Uterus (tissue), 3 donors: ENCODE measurements at regions not wholly inside any gene's neighbourhood (a gene's known extent, or its start where the extent isn't known, plus 50 kb on each side); places are given as distances from the start of the nearest gene placed in this dataset.

ENCODE experiments used
- DNase-seq, 2 donors: peaks; one replicate each; pipeline ENCODE4 v3.0.0-alpha.2; 2019 to 2020
- H3K27ac ChIP-seq, 2 donors: fragments of 200-600 bp; sonication (generic); 1 replicate in 1 of 2; 2 replicates in 1 of 2; pipeline ENCODE4 v1.5.1; 2016 to 2018
- H3K27me3 ChIP-seq, 2 donors: fragments of 200-600 bp; sonication (generic); one replicate each; pipeline ENCODE4 v1.5.1; 2018 to 2019; ENCODE audit warnings: control low read depth in 1 of 2
- H3K36me3 ChIP-seq, 2 donors: fragments of 200-600 bp; sonication (generic); one replicate each; pipeline ENCODE4 v1.5.1; 2019; ENCODE audit warnings: control low read depth in 1 of 2
- H3K4me1 ChIP-seq, 2 donors: fragments of 200-600 bp; sonication (generic); one replicate each; pipeline ENCODE4 v1.5.1; 2018 to 2019; ENCODE audit warnings: control low read depth in 1 of 2
- H3K4me3 ChIP-seq, 2 donors: fragments of 200-600 bp; sonication (generic); 1 replicate in 1 of 2; 2 replicates in 1 of 2; pipeline ENCODE4 v1.5.1; 2018 to 2019; ENCODE audit warnings: mild to moderate bottlenecking in 1 of 2
- H3K9me3 ChIP-seq, 2 donors: fragments of 200-600 bp; sonication (generic); one replicate each; pipeline ENCODE4 v1.5.1; 2019; ENCODE audit warnings: control low read depth in 1 of 2
- POLR2A ChIP-seq, 2 donors: fragments of 450-650 bp; IDR thresholded peaks; one replicate each; pipeline ENCODE4 v1.6.1; 2016; ENCODE audit warnings: antibody characterized with exemption in 2 of 2, mild to moderate bottlenecking in 1 of 2, moderate library complexity in 1 of 2
- intact Hi-C: fragments of 100-400 bp; cut with DNase I; formaldehyde crosslinking; loops from one replicate; pipeline ENCODE4 v1.15.1; 2023; ENCODE audit warnings: low total_unique reads
- TF ChIP-seq, protein P1 (sequence below), 4 experiments: fragments of 200-600 bp in 2 of 4; fragments of 450-650 bp in 2 of 4; sonication (generic) in 2 of 4; IDR thresholded peaks; one replicate each; pipeline ENCODE4 v1.5.1; 2016 to 2019; ENCODE audit warnings: antibody characterized with exemption in 4 of 4, mild to moderate bottlenecking in 2 of 4, moderate library complexity in 1 of 4
- donor health status: DM: yes; HTN: yes; CAD: no.

DNA sequence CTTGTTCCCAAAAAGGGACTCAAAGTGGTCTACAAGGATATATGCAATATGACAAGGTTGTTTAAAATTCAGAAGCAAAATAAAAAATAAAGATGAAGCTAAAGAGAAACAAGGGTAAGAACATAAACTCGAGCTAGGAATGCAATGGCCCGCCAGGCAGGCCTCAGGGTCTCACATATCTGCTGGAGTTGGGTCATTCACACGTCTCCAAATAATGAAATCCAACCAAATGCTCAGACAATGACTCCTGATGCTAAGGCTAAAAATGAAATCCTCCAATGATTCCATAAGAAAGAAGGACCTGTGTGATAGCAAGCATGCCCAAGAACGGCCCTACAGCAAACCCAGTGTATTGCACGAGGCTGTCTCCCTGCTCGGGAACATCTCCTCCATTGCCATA, 153.3 kb upstream of the ETS2 start:
- DNase-seq = no peak
- H3K4me1 ChIP-seq = no peaks in the 10 kb centered on the region
- intact Hi-C loops = no loop called here

GRCh38 chr21:38654580-38654979, 151.1 kb upstream of the ETS2 start:
- no peaks in the 10 kb centered on the region for H3K9me3 ChIP-seq
- no peaks in the 10 kb centered on the region for H3K36me3 ChIP-seq
- no peak for DNase-seq
- no peak for TF ChIP-seq POLR2A (IDR thresholded peaks at IDR 0.05)
- H3K4me3 ChIP-seq = no peak overlapping the region
- H3K4me1 ChIP-seq = no peaks in the 10 kb centered on the region
- intact Hi-C loops = no loop called here
- no peak overlapping the region for H3K27ac ChIP-seq
- H3K27me3 ChIP-seq = peaks cover 0 to 26% of the 10 kb centered on the region in 2 donors

More for the DNA sequence above, 153.3 kb upstream of the ETS2 start:
- H3K36me3 ChIP-seq = no peaks in the 10 kb centered on the region
- peaks cover 0 to 8% of the 10 kb centered on the region in 2 donors for H3K27me3 ChIP-seq
- no peak overlapping the region for H3K27ac ChIP-seq
- H3K4me3 ChIP-seq = no peak overlapping the region
- H3K9me3 ChIP-seq = no peaks in the 10 kb centered on the region
- TF ChIP-seq, protein P1, sequence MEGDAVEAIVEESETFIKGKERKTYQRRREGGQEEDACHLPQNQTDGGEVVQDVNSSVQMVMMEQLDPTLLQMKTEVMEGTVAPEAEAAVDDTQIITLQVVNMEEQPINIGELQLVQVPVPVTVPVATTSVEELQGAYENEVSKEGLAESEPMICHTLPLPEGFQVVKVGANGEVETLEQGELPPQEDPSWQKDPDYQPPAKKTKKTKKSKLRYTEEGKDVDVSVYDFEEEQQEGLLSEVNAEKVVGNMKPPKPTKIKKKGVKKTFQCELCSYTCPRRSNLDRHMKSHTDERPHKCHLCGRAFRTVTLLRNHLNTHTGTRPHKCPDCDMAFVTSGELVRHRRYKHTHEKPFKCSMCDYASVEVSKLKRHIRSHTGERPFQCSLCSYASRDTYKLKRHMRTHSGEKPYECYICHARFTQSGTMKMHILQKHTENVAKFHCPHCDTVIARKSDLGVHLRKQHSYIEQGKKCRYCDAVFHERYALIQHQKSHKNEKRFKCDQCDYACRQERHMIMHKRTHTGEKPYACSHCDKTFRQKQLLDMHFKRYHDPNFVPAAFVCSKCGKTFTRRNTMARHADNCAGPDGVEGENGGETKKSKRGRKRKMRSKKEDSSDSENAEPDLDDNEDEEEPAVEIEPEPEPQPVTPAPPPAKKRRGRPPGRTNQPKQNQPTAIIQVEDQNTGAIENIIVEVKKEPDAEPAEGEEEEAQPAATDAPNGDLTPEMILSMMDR (IDR thresholded peaks at IDR 0.05) = no peak
- TF ChIP-seq POLR2A (IDR thresholded peaks at IDR 0.05) = no peak

- Histone ChIP-seq H3K27ac (no peak overlapping the region), H3K9me3 (no peaks in the 10 kb centered on the region), H3K36me3 (no peaks in the 10 kb centered on the region), H3K27me3 (peaks cover 4 to 32% of the 10 kb centered on the region in 2 donors), H3K4me1 (peaks cover 0 to 6% of the 10 kb centered on the region in 2 donors), H3K4me3 (no peak overlapping the region)
- no peak for DNase-seq
- TF ChIP-seq POLR2A (IDR thresholded peaks at IDR 0.05) = no peak
- TF ChIP-seq, protein P1 (IDR thresholded peaks at IDR 0.05) = no peak
- intact Hi-C loops = no loop called here
Observed at GRCh38 chr21:38658511-38658910, 147.2 kb upstream of the ETS2 start.

- Histone ChIP-seq H3K9me3 (no peaks in the 10 kb centered on the region), H3K4me3 (peak overlapping the region; percentile 37 to 43), H3K27ac (no peak overlapping the region), H3K27me3 (peaks cover 4 to 32% of the 10 kb centered on the region in 2 donors), H3K36me3 (no peaks in the 10 kb centered on the region), H3K4me1 (peaks cover 0 to 6% of the 10 kb centered on the region in 2 donors)
- intact Hi-C loops = no loop called here
- TF ChIP-seq POLR2A (IDR thresholded peaks at IDR 0.05) = no peak
- TF ChIP-seq, protein P1 (IDR thresholded peaks at IDR 0.05) = no peak
- DNase-seq = no peak
Observed at GRCh38 chr21:38659936-38660332, 145.8 kb upstream of the ETS2 start.

DNA sequence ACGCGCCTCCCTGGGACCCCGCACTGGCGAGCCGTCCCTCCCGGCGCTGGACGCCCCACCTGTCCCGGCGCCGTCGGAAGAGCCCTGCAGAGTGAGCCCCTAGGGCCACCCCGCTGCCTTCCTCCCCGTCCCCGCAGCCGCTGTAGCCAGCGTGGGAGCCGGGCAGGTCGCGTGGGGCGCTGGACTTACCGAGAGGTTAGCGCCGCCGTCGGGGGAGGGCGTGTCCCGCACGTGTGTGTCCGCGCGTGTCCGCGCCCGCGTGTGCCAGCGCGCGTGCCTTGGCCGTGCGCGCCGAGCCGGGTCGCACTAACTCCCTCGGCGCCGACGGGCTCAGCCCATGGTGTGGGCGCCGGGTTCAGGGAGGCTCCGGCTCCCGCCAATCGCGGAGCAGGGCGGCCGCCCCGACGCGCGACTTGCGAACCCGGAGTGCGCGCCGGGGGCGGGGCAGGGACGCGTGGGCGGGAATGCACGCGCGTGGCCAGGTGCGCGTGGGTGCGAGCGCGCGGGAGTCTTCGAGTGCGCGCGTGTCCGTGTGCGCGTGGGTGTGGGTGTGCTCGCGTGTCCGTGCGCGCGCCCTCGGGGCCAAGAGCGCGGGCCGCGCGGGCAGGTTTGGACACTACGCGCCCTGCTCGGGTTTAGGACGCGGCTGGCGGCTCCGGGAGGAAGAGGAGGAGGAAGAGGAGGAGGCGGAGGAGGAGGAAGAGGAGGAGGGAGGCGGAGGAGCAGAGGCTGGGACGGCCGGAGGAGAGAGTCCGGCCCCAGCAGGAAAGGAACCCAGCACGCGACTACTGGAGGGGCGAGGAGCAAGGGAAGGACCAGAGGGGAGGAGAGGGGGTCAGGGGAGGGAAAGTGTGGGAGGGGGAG, 145.2 kb upstream of the ETS2 start:
- no peaks in the 10 kb centered on the region for H3K9me3 ChIP-seq
- H3K36me3 ChIP-seq = no peaks in the 10 kb centered on the region
- H3K4me3 ChIP-seq = peak overlapping the region; percentile 37 to 43
- H3K27ac ChIP-seq = peak overlapping the region; percentile 48 to 72
- peaks cover 4 to 32% of the 10 kb centered on the region in 2 donors for H3K27me3 ChIP-seq
- H3K4me1 ChIP-seq = peaks cover 0 to 6% of the 10 kb centered on the region in 2 donors
- DNase-seq = peak; percentile 17 to 34
- intact Hi-C loops = no loop called here
- no peak for TF ChIP-seq POLR2A (IDR thresholded peaks at IDR 0.05)
- TF ChIP-seq, protein P1 (IDR thresholded peaks at IDR 0.05) = no peak
